Endothelial cell of umbilical vein (primary cell): ENCODE measurements at regions not wholly inside any gene's neighbourhood (a gene's known extent, or its start where the extent isn't known, plus 50 kb on each side); places are given as distances from the start of the nearest gene placed in this dataset.

Experiments used
- EZH2 ChIP-seq: IDR thresholded peaks from 2 replicates; pipeline ENCODE4 v1.6.1; 2012; ENCODE audit warnings: borderline replicate concordance, low read depth, mild to moderate bottlenecking, moderate library complexity, low read length, inconsistent platforms; ENCODE audit not compliant: severe bottlenecking
- FOS ChIP-seq: IDR thresholded peaks from 2 replicates; pipeline ENCODE4 v1.6.1; 2011; ENCODE audit warnings: mild to moderate bottlenecking, low read length, moderate library complexity, borderline replicate concordance; ENCODE audit not compliant: insufficient read depth
- POLR2A ChIP-seq: IDR thresholded peaks from 2 replicates; pipeline ENCODE4 v1.6.1; 2012; ENCODE audit warnings: low read depth, mild to moderate bottlenecking, control low read depth, low read length
- POLR2AphosphoS5 ChIP-seq: IDR thresholded peaks from 2 replicates; pipeline ENCODE4 v1.6.1; 2012; ENCODE audit warnings: low read depth, mild to moderate bottlenecking, control low read depth, low read length, moderate library complexity; ENCODE audit not compliant: insufficient read depth
- TF ChIP-seq, protein P1 (sequence below): IDR thresholded peaks from 2 replicates; pipeline ENCODE4 v1.6.1; 2011; ENCODE audit not compliant: insufficient read depth, insufficient read length
- TF ChIP-seq, protein P2 (sequence below), 2 donors: IDR thresholded peaks; 1 replicate in 1 of 2; 2 replicates in 1 of 2; pipeline ENCODE4 v1.5.1; 2011; ENCODE audit warnings: low read length in 2 of 2, mild to moderate bottlenecking in 2 of 2, moderate library complexity in 2 of 2, control low read depth in 1 of 2, inconsistent platforms in 1 of 2, low read depth in 1 of 2; ENCODE audit not compliant: insufficient read depth in 1 of 2; ENCODE audit errors: extremely low read depth in 1 of 2

DNA sequence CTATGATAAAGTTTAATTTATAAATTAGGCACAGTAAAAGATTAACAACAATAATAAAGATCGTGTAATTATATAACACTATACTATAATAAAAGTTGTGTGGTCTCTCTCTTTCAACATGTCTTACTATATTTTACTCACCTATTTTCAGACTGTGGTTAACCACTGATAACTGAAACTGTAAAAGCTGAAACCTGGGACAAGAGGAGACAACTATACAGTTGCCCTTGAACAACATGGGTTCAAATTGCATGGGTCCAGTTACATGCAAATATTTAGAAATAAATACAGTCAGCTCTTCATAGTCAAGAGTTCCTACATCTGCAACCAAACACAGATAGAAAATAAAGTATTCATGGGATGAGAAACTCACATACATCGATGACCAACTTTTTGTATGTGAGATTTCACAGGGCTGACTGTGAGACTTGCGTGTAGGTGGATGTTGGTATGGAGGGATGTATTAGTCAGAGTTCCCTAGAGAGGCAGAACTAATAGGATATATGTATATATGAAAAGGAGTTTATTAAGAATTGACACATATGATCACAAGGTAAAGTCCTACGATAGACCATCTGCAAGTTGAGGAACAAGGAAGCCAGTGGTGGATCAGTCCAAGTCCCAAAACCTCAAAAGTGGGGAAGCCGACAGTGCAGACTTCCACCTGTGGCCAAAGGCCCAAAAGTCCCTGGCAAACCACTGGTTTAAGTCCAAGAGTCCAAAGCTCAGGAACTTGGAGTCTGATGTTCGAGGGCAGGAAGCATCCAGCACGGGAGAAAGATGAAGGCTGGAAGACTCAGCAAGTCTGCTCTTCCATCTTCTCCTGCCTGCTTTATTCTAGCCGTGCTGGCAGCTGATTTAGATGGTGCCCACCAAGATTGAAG is 359.5 kb downstream of the INSC start:
- TF ChIP-seq, protein P1, sequence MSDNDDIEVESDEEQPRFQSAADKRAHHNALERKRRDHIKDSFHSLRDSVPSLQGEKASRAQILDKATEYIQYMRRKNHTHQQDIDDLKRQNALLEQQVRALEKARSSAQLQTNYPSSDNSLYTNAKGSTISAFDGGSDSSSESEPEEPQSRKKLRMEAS: no peak
- TF ChIP-seq, protein P2, sequence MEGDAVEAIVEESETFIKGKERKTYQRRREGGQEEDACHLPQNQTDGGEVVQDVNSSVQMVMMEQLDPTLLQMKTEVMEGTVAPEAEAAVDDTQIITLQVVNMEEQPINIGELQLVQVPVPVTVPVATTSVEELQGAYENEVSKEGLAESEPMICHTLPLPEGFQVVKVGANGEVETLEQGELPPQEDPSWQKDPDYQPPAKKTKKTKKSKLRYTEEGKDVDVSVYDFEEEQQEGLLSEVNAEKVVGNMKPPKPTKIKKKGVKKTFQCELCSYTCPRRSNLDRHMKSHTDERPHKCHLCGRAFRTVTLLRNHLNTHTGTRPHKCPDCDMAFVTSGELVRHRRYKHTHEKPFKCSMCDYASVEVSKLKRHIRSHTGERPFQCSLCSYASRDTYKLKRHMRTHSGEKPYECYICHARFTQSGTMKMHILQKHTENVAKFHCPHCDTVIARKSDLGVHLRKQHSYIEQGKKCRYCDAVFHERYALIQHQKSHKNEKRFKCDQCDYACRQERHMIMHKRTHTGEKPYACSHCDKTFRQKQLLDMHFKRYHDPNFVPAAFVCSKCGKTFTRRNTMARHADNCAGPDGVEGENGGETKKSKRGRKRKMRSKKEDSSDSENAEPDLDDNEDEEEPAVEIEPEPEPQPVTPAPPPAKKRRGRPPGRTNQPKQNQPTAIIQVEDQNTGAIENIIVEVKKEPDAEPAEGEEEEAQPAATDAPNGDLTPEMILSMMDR (IDR thresholded peaks at IDR 0.05; ENCODE audit: extremely low read depth in 1 of 2, insufficient read depth in 1 of 2, low read depth in 1 of 2, low read length in 2 of 2): no peak
- TF ChIP-seq EZH2: no peak
- no peak for TF ChIP-seq POLR2AphosphoS5
- TF ChIP-seq POLR2A: no peak
- no peak for TF ChIP-seq FOS
